ENCODE measurements at regions not wholly inside any gene's neighbourhood (a gene's known extent, or its start where the extent isn't known, plus 50 kb on each side); places are given as distances from the start of the nearest gene placed in this dataset.

DNA sequence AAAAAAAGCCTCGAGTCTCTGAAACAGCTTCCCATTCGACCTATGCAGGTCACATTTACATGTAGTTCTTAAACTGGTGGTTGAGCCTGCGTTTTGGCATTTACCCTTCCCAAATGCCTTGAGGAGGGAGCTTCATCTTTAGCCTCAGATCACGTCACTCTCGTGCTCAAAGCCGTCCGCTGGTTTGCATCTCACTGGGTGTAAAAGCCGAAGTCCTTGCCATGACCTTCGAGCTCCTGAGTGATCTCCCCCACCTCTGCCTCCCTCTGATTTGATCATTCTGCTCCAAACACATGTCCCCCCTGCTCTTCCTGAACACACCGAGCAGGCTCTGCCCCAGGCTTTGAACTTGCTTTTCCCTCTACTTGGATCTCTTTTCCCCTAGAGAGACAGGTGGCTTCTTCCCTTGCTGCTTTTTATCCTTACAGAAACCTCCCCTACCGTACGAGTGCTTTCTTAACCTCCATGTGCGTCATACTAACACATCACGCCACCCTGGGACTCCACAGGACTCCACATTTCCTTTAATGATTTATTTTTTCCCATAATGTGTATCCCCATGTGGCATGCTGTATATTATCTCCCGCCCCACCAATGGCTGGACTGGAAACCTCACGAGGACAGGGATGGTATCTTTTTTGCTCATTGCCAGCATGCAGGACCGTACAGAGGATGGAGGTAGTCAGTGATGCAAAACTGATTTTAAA is 610.7 kb downstream of the VRK1 start:
- Histone ChIP-seq H3K27ac (no peak overlapping the region), H3K9me3 (no peaks in the 10 kb centered on the region), H3K4me1 (peaks cover 0 to 6% (median 0%) of the 10 kb centered on the region in 4 donors), H3K36me3 (no peaks in the 10 kb centered on the region), H3K4me3 (no peak overlapping the region), H3K27me3 (peaks cover 0 to 33% of the 10 kb centered on the region in 2 donors)
- TF ChIP-seq POLR2A (IDR thresholded peaks at IDR 0.05) (no peak), EP300 (IDR thresholded peaks at IDR 0.05) (no peak)
- TF ChIP-seq, protein P1, sequence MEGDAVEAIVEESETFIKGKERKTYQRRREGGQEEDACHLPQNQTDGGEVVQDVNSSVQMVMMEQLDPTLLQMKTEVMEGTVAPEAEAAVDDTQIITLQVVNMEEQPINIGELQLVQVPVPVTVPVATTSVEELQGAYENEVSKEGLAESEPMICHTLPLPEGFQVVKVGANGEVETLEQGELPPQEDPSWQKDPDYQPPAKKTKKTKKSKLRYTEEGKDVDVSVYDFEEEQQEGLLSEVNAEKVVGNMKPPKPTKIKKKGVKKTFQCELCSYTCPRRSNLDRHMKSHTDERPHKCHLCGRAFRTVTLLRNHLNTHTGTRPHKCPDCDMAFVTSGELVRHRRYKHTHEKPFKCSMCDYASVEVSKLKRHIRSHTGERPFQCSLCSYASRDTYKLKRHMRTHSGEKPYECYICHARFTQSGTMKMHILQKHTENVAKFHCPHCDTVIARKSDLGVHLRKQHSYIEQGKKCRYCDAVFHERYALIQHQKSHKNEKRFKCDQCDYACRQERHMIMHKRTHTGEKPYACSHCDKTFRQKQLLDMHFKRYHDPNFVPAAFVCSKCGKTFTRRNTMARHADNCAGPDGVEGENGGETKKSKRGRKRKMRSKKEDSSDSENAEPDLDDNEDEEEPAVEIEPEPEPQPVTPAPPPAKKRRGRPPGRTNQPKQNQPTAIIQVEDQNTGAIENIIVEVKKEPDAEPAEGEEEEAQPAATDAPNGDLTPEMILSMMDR (IDR thresholded peaks at IDR 0.05), result no peak
- 40 to 42% methylated on average over 17 of the region's 17 CpGs for WGBS, 2 donors
- no peak for DNase-seq (ENCODE audit: low spot score in 2 of 2)

DNA sequence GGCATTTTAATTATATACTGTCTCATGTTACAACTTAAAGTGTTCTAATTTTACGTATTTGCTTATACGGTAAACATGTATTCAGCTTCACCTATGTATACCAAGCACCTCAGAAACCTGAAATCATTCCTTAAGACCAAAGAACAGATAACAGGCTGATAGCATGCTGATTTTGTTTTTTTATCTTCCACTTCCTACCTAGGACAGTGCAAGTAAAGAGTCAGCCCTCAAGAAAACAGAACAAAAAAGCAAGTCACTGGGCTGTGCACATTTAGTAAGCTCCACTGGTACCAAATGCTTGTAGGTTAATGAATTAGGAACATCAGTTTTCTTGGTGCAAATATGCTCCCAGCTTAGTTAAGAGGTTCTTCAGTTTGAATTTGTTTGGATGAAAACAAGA is 611.3 kb downstream of the VRK1 start:
- H3K9me3 ChIP-seq, result no peaks in the 10 kb centered on the region
- DNase-seq (ENCODE audit: low spot score in 2 of 2), result no peak
- H3K36me3 ChIP-seq, result no peaks in the 10 kb centered on the region
- H3K27ac ChIP-seq, result no peak overlapping the region
- peaks cover 0 to 39% of the 10 kb centered on the region in 2 donors for H3K27me3 ChIP-seq
- peaks cover 0 to 12% (median 0%) of the 10 kb centered on the region in 4 donors for H3K4me1 ChIP-seq
- WGBS, 2 donors, result 47 to 48% methylated on average over 2 of the region's 2 CpGs
- H3K4me3 ChIP-seq, result no peak overlapping the region
- TF ChIP-seq, protein P1 (IDR thresholded peaks at IDR 0.05), result no peak
- no peak for TF ChIP-seq POLR2A (IDR thresholded peaks at IDR 0.05)
- no peak for TF ChIP-seq EP300 (IDR thresholded peaks at IDR 0.05)

DNA sequence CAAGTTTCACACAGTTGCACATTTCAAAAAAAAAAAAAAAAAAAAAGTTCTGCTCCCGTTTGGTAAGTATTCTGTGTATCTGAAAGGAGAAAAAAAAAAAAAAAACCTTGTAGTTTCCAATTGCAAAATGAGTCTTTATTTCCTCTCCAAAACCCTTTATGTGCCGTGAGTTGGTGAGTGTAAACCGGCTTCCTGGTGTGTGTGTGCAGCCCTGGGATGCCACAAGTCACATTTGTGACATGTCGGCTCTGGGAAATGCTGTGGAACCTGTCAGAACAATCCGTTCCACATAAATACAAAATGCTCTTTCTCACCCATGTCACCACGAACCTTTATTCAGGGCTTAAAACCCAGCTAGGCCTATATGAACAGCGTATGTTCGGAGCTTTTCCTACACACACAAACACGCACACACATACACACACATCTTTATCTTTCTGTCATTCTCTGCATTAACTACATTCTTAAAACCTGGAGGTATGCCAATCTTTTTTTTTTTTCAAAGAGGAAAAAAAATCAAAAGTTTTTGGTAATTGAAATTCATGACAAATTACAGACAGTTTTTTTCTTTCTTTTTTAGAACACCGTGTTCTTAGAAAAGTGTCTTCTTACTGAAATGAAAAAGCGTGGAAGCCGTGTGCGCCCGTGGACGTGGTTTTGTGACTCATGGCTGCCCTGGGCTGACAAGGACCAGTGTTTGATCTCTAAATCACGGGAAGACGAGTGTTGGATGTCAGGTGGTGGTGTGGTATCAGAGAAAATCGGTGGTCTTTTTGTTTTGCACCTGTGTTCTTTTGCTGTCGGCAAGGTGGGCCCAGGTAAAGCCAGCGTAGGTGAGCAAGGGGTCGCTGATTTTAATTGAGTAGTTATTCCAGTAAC is 612.0 kb downstream of the VRK1 start:
- Histone ChIP-seq H3K27ac (no peak overlapping the region), H3K4me3 (no peak overlapping the region), H3K9me3 (no peaks in the 10 kb centered on the region), H3K36me3 (no peaks in the 10 kb centered on the region), H3K4me1 (peaks cover 0 to 16% (median 0%) of the 10 kb centered on the region in 4 donors), H3K27me3 (peaks cover 0 to 46% of the 10 kb centered on the region in 2 donors)
- DNase-seq (ENCODE audit: low spot score in 2 of 2), result no peak
- 62 to 64% methylated on average over 21 of the region's 21 CpGs for WGBS, 2 donors
- TF ChIP-seq POLR2A (IDR thresholded peaks at IDR 0.05), result no peak
- TF ChIP-seq, protein P1 (IDR thresholded peaks at IDR 0.05), result no peak
- TF ChIP-seq EP300 (IDR thresholded peaks at IDR 0.05), result no peak

DNA sequence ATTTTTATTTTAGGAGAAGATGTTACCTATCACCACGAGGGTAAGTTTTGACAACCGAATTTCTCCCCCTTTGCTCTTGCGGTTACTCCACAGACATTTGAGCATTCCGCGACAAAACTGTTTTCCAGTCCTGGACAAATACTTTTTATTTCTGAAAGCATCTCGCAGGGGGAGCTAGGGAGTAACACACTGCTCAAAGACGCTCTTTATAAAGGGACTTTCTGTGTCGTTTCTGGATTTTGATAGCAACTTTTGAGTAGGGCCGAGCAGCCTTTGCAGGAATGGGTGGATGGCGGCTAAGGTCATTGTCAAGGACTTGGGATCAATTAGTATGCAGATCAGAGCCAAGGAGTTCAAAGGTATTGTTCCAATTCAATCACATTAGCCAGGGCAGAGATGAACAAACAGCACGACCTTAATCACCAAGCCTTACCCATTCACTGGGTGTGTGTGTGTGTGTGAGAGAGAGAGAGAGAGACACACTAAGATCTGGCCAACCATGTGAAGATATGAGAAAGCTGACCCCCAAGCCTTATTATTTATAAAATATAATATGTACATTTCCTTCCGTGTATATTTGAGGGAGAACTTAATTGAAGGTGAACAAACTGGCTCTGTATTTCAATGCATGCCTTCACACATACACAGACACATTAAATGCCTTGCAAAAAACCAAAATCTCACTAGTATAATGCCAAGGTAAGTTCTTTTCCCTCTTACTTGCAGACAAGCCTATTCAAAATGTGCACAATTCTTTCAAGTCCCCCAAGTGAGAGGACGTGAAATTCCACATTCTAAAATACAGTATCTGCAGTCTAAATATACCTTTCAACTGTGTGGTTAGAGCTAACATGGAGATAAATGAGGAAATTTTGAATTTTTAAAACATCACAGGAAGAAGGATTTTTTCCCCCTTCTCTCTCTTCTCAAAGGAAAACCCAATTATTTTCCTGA is 613.8 kb downstream of the VRK1 start:
- Histone ChIP-seq H3K4me1 (peaks cover 0 to 16% (median 0%) of the 10 kb centered on the region in 4 donors), H3K9me3 (no peaks in the 10 kb centered on the region), H3K4me3 (no peak overlapping the region), H3K27ac (no peak overlapping the region), H3K27me3 (peaks cover 0 to 63% of the 10 kb centered on the region in 2 donors), H3K36me3 (no peaks in the 10 kb centered on the region)
- 5 to 15% methylated on average over 13 of the region's 13 CpGs for WGBS, 2 donors
- TF ChIP-seq, protein P1 (IDR thresholded peaks at IDR 0.05), result no peak
- no peak for TF ChIP-seq POLR2A (IDR thresholded peaks at IDR 0.05)
- TF ChIP-seq EP300 (IDR thresholded peaks at IDR 0.05), result no peak
- DNase-seq (ENCODE audit: low spot score in 2 of 2), result no peak
